ENCODE measurements at regions not wholly inside any gene's neighbourhood (a gene's known extent, or its start where the extent isn't known, plus 50 kb on each side); places are given as distances from the start of the nearest gene placed in this dataset.

- TF ChIP-seq CTCF (IDR thresholded peaks at IDR 0.05) (no peak), POLR2A (IDR thresholded peaks at IDR 0.05) (no peak)
Measured at GRCh38 chr12:5309654-5310053, 122.3 kb upstream of the NTF3 start.

Data from gastroesophageal sphincter (tissue), 3 donors.